ENCODE measurements at regions not wholly inside any gene's neighbourhood (a gene's known extent, or its start where the extent isn't known, plus 50 kb on each side); places are given as distances from the start of the nearest gene placed in this dataset.

- TF ChIP-seq CTCF (IDR thresholded peaks at IDR 0.05; ENCODE audit: low read depth, low read length) (no peak), POLR2A (IDR thresholded peaks at IDR 0.05; ENCODE audit: extremely low read depth, insufficient read length) (no peak)
Observed at GRCh38 chr6:240151-240550, 52.1 kb upstream of the DUSP22 start.
